ENCODE measurements at regions not wholly inside any gene's neighbourhood (a gene's known extent, or its start where the extent isn't known, plus 50 kb on each side); places are given as distances from the start of the nearest gene placed in this dataset.

GRCh38 chr4:17329046-17329445 lies 182.8 kb downstream of the QDPR start:
- TF ChIP-seq, protein P1, sequence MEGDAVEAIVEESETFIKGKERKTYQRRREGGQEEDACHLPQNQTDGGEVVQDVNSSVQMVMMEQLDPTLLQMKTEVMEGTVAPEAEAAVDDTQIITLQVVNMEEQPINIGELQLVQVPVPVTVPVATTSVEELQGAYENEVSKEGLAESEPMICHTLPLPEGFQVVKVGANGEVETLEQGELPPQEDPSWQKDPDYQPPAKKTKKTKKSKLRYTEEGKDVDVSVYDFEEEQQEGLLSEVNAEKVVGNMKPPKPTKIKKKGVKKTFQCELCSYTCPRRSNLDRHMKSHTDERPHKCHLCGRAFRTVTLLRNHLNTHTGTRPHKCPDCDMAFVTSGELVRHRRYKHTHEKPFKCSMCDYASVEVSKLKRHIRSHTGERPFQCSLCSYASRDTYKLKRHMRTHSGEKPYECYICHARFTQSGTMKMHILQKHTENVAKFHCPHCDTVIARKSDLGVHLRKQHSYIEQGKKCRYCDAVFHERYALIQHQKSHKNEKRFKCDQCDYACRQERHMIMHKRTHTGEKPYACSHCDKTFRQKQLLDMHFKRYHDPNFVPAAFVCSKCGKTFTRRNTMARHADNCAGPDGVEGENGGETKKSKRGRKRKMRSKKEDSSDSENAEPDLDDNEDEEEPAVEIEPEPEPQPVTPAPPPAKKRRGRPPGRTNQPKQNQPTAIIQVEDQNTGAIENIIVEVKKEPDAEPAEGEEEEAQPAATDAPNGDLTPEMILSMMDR (IDR thresholded peaks at IDR 0.05; ENCODE audit: extremely low read depth, missing control alignments), result no peak
- DNase-seq (ENCODE audit: low spot score), result no peak

DNA sequence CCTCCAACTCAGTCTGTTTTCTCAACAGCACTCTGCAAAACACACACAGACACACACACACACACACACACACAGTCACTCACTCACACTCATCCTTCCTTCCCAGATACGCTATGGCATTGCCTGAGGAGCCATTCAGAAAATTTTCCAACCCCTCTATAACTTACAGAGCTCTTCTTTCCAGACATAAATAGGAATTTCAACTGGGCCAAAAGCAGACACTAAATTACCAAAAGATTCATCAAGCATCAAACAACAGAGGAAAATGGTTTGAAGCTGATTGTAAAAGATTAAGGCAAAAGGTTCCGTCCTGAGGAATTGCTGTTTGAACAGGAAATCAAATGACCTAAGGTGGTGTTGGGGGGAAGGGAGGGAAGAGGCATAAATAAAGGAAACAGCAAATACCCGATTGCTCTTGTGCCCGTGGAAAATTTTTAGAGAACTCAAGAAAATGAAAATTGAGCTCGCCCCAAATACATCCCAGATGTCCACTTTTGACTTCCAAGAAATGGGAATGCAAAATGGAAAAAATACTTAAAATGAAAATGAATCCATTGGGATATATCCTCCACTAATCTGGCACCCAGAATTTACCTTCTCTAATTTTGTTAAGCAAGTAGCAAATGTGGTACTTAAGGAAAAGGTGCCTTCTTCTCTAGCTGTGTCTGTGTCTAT lies 183.6 kb downstream of the QDPR start:
- no peak for DNase-seq (ENCODE audit: low spot score)
- TF ChIP-seq, protein P1 (IDR thresholded peaks at IDR 0.05; ENCODE audit: extremely low read depth, missing control alignments), result no peak

GRCh38 chr4:17327591-17327990 lies 184.3 kb downstream of the QDPR start:
- no peak for DNase-seq (ENCODE audit: low spot score)
- TF ChIP-seq, protein P1 (IDR thresholded peaks at IDR 0.05; ENCODE audit: extremely low read depth, missing control alignments), result no peak

GRCh38 chr4:17326756-17327155 lies 185.1 kb downstream of the QDPR start:
- DNase-seq (ENCODE audit: low spot score), result no peak
- TF ChIP-seq, protein P1 (IDR thresholded peaks at IDR 0.05; ENCODE audit: extremely low read depth, missing control alignments), result no peak

DNA sequence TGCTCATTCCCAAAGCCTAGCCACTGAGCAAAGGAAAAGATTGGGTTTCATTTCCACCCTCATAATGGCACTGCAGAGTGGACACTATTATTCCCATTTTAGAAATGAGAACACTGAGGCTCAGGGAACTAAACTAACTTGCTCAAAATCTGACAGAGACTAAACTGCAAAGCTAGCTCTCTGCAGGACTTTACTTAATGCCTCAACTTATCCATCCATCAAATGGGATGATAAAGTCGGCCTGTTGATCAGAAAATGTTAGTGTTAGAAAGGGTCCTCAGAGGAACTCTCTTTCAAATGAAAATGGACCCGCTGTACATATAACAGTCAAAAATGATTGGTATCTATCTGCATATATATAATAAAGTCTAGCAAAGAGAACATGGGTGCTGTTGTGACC lies 186.8 kb downstream of the QDPR start:
- TF ChIP-seq, protein P1 (IDR thresholded peaks at IDR 0.05; ENCODE audit: extremely low read depth, missing control alignments), result no peak
- no peak for DNase-seq (ENCODE audit: low spot score)

DNA sequence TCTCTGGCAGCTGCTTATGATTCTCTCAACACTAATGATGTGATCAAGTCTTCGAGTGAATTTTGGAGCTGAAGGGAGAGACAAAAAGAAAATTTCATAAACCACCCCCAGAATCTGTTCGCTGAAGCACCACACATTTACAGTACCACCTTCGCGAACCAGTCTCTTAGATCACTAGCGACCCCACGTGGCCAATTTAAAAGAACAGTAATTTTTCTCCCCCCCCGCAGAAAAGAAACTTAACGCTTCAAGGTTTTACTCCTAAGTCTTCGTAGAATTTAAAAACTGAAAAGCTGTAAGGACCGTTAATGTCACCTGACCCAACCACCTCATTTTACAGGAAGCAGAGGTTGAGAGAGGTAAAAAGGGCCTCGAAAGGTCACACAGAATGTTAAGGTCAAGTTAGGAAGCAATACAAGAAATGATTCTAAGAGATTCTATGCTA lies 187.5 kb downstream of the QDPR start:
- TF ChIP-seq, protein P1 (IDR thresholded peaks at IDR 0.05; ENCODE audit: extremely low read depth, missing control alignments), result peak; percentile 24
- peak; percentile 33 for DNase-seq (ENCODE audit: low spot score)

DNA sequence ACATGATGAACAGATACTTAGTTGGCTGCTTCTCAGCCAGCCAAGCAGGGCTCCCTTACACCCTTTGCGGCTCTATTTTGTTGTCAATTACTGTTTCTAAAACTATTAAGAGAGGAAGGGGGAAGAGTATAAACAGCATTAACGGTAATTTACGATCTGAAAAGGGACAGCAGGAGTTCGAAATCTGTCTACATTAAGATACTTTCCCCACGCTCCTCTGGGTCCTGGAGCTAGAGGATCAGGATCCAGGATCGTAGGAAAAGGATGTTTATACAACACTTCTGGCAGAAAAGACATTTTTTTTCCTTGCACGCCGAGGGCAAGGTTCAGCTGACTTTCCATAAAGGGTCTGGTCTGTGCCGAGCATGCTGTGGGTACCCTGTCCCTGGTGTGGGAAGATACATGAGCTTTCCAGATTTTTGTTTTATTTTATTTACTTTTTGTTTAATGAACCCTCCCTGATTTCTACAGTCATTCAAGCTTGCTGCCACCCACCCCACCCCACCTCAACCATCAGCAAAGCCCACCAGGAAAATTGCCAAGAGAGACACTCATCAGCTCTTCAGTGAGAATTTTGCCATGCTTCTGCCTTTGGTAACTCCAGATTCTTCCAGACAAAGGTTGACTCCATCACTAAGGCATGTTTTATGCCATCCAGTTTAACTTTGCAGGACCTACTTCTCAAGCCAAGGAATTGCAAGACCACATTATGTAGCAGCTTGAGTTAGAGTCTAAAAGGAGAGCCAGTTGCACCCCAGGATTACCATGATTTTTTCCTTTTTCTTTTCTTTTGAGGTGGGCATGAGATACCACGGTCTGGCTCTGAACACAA lies 188.1 kb downstream of the QDPR start:
- no peak for DNase-seq (ENCODE audit: low spot score)
- TF ChIP-seq, protein P1 (IDR thresholded peaks at IDR 0.05; ENCODE audit: extremely low read depth, missing control alignments), result no peak

Data from GM20000 (cell line).